SK-N-SH (cell line): ENCODE measurements at regions not wholly inside any gene's neighbourhood (a gene's known extent, or its start where the extent isn't known, plus 50 kb on each side); places are given as distances from the start of the nearest gene placed in this dataset.
A peak's percentile ranks its signal among the peaks of the same experiment; 100 is the strongest.
"Not testable (repeated sequence)": the region's sequence is repeated elsewhere in the genome, so short reads cannot be mapped to it uniquely, and the experiment has no call there.

Experiments
- CTCF ChIA-PET: fragments of 300-600, 350-600 bp; formaldehyde crosslinking; extraction: SDS; loops from one replicate; lab custom pipeline; 2021; lab: Yijun Ruan, JAX
- POLR2A ChIA-PET: fragments of 350-600 bp; sonication (Branson Sonifier 250); formaldehyde crosslinking; extraction: SDS; loops from one replicate; lab custom pipeline; 2020; ENCODE audit warnings: antibody characterized with exemption, inconsistent platforms; lab: Yijun Ruan, JAX
- DNase-seq: peaks from one replicate; pipeline ENCODE4 v3.0.0; 2012
- H2AFZ ChIP-seq: fragments of 200-600 bp; sonication (generic); 2 replicates; pipeline ENCODE4 v1.8.1; 2016; ENCODE audit warnings: antibody characterized with exemption, mild to moderate bottlenecking, low read depth
- H3F3A ChIP-seq: fragments of 200-600 bp; sonication (generic); replicated peaks from 2 replicates; pipeline ENCODE3; 2016; ENCODE audit warnings: antibody characterized with exemption, mild to moderate bottlenecking; ENCODE audit not compliant: insufficient read depth
- H3K27ac ChIP-seq, 2 experiments: fragments of 200-500 bp in 1 of 2; fragments of 200-600 bp in 1 of 2; sonication (Bioruptor generic) in 1 of 2; sonication (generic), shearing (Covaris generic) in 1 of 2; 2 replicates each; pipeline versions ENCODE4 v1.5.1 to v1.6.1; 2014 to 2016; ENCODE audit warnings: low read depth in 2 of 2, inconsistent platforms in 1 of 2, low read length in 1 of 2, mild to moderate bottlenecking in 1 of 2, mixed read lengths in 1 of 2
- H3K27me3 ChIP-seq: fragments of 200-600 bp; sonication (generic), shearing (Covaris generic); 2 replicates; pipeline ENCODE4 v1.6.1; 2016; ENCODE audit warnings: mixed run types; ENCODE audit not compliant: insufficient read depth
- H3K36me3 ChIP-seq, 2 experiments: fragments of 200-500 bp in 1 of 2; fragments of 200-600 bp in 1 of 2; sonication (Bioruptor generic) in 1 of 2; sonication (generic) in 1 of 2; replicated peaks in 1 of 2; 2 replicates each; pipeline versions ENCODE3 to v1.5.1; 2014 to 2016; ENCODE audit warnings: low read length in 1 of 2, mild to moderate bottlenecking in 1 of 2; ENCODE audit not compliant: insufficient read depth in 2 of 2, control insufficient read depth in 1 of 2
- H3K4me1 ChIP-seq, 2 experiments: fragments of 200-500 bp in 1 of 2; fragments of 200-600 bp in 1 of 2; sonication (Bioruptor generic) in 1 of 2; sonication (generic), shearing (Covaris generic) in 1 of 2; 2 replicates each; pipeline versions ENCODE4 v1.5.1 to v1.6.1; 2014 to 2016; ENCODE audit warnings: low read depth in 1 of 2, low read length in 1 of 2, mixed run types in 1 of 2; ENCODE audit not compliant: insufficient read depth in 2 of 2, control insufficient read depth in 1 of 2
- H3K4me2 ChIP-seq: fragments of 200-600 bp; sonication (generic), shearing (Covaris generic); 2 replicates; pipeline ENCODE4 v1.6.1; 2017; ENCODE audit warnings: mixed run types
- H3K4me3 ChIP-seq, 2 experiments: fragments of 200-500 bp in 1 of 2; fragments of 200-600 bp in 1 of 2; sonication (Bioruptor generic) in 1 of 2; sonication (generic), shearing (Covaris generic) in 1 of 2; 2 replicates each; pipeline versions ENCODE4 v1.5.1 to v1.8.1; 2014 to 2016; ENCODE audit warnings: low read depth in 2 of 2, inconsistent platforms in 1 of 2, low read length in 1 of 2, mild to moderate bottlenecking in 1 of 2, mixed read lengths in 1 of 2, moderate library complexity in 1 of 2
- H3K79me2 ChIP-seq: fragments of 200-600 bp; sonication (generic); 2 replicates; pipeline ENCODE4 v1.8.1; 2017; ENCODE audit warnings: mild to moderate bottlenecking; ENCODE audit not compliant: insufficient read depth
- H3K9ac ChIP-seq: fragments of 200-600 bp; sonication (generic); 2 replicates; pipeline ENCODE4 v1.6.1; 2017; ENCODE audit warnings: mixed run types
- H3K9me2 ChIP-seq: fragments of 200-600 bp; sonication (generic); 2 replicates; pipeline ENCODE4 v1.6.1; 2017; ENCODE audit warnings: mixed run types
- H3K9me3 ChIP-seq: fragments of 200-600 bp; sonication (generic); 2 replicates; pipeline ENCODE4 v1.6.1; 2017; ENCODE audit warnings: mixed run types, mild to moderate bottlenecking, moderate library complexity
- H4K20me1 ChIP-seq: fragments of 200-600 bp; sonication (generic); 2 replicates; pipeline ENCODE4 v1.6.1; 2017; ENCODE audit warnings: mild to moderate bottlenecking, mixed run types; ENCODE audit not compliant: insufficient read depth
- EZH2phosphoT487 ChIP-seq: fragments of 200-600 bp; sonication (generic); IDR thresholded peaks from 2 replicates; pipeline ENCODE4 v1.6.1; 2017; ENCODE audit warnings: low read depth, mixed run types, mild to moderate bottlenecking, antibody characterized with exemption, moderate library complexity, borderline replicate concordance
- FOXJ3 ChIP-seq: sonication (generic); formaldehyde crosslinking; IDR thresholded peaks from 2 replicates; pipeline ENCODE4 v1.5.1; 2020; ENCODE audit warnings: mild to moderate bottlenecking, missing genetic modification reagents
- FOXM1 ChIP-seq: IDR thresholded peaks from 2 replicates; pipeline ENCODE4 v1.4.0; 2012; ENCODE audit warnings: low read depth, mild to moderate bottlenecking
- NRF1 ChIP-seq: IDR thresholded peaks from 2 replicates; pipeline ENCODE4 v1.6.1; 2012; ENCODE audit warnings: low read depth, mild to moderate bottlenecking, low read length
- RAD21 ChIP-seq: IDR thresholded peaks from 2 replicates; pipeline ENCODE4 v1.6.1; 2012; ENCODE audit warnings: mild to moderate bottlenecking, low read length
- RCOR1 ChIP-seq: fragments of 150-350 bp; IDR thresholded peaks from 2 replicates; pipeline ENCODE4 v1.6.1; 2017; ENCODE audit warnings: antibody characterized with exemption, low read length
- RXRA ChIP-seq: IDR thresholded peaks from 2 replicates; pipeline ENCODE4 v1.4.0; 2012; ENCODE audit warnings: low read depth, mild to moderate bottlenecking, borderline replicate concordance
- TCF12 ChIP-seq: IDR thresholded peaks from 2 replicates; pipeline ENCODE4 v1.4.0; 2012
- TEAD4 ChIP-seq: IDR thresholded peaks from 2 replicates; pipeline ENCODE4 v1.4.0; 2012; ENCODE audit warnings: mild to moderate bottlenecking, borderline replicate concordance; ENCODE audit not compliant: insufficient read depth
- WGBS: methylation state at CpG from one replicate; pipeline ENCODE4 v1.1.6; 2017; ENCODE audit warnings: low lambda C conversion rate; 5-methylcytosine and 5-hydroxymethylcytosine counted together
- TF ChIP-seq, protein P1 (sequence below): fragments of 150-350 bp; IDR thresholded peaks from 2 replicates; pipeline ENCODE4 v1.6.1; 2017; ENCODE audit warnings: antibody characterized with exemption, low read length, low read depth, borderline replicate concordance
- TF ChIP-seq, protein P2 (sequence below): IDR thresholded peaks from 2 replicates; pipeline ENCODE4 v1.4.0; 2012; ENCODE audit warnings: low read depth, borderline replicate concordance
- TF ChIP-seq, protein P3 (sequence below): IDR thresholded peaks from 2 replicates; pipeline ENCODE4; 2012
- TF ChIP-seq, protein P4 (sequence below): fragments of 150-350 bp; IDR thresholded peaks from 2 replicates; pipeline ENCODE4 v1.6.1; 2016; ENCODE audit warnings: mild to moderate bottlenecking, low read depth, low read length

DNA sequence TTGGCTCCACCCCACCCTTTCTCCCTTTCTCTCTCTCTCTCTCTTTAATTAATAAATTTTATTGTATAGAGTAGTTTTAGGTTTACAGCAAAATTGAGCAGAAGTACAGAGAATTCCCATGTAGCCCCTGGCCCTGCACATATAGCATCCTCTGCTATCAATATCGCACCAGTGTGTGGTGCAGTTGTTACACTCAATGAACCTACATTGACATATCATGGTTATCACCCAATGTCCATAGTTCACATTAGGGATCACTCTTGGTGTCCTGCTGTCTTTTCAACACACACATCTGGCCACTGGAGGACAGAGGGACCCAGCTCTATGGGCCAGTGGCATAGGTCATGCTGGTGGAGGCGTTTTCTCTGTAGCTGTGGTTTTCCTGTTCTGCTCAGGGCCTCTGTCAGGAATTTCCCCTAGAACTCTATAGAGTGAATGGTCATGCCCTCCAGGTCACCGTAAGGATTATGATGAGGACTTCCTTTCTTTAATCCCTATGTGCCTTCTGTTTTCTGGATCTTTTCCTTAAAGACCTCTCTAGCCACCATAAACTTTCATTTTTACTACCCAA is 98.2 kb upstream of the NAV2 start:
- Histone ChIP-seq H3K9me3 (peaks cover 8% of the 10 kb centered on the region; the same call in 1 of the 2 replicates), H3K27me3 (no peaks in the 10 kb centered on the region), H3F3A (peaks cover 28% of the 10 kb centered on the region), H3K4me2 (no peak overlapping the region; the same call in 1 of the 2 replicates), H2AFZ (no peak overlapping the region), H3K9ac (no peak overlapping the region), H4K20me1 (peaks cover 47% of the 10 kb centered on the region), H3K36me3 (peaks cover 2 to 52% of the 10 kb centered on the region in 2 experiments), H3K4me1 (peaks cover 0 to 13% of the 10 kb centered on the region in 2 experiments; a peak in 2 of 4 replicates), H3K9me2 (no peaks in the 10 kb centered on the region), H3K4me3 (no peak overlapping the region), H3K79me2 (peaks cover 98% of the 10 kb centered on the region), H3K27ac (no peak overlapping the region; a peak in 1 of 4 replicates)
- TF ChIP-seq FOXJ3 (CRISPR knock-in tag) (no peak), RAD21 (peak; percentile 23; the same call in 1 of the 2 replicates)
- CTCF ChIA-PET = interaction anchor here (0.9 kb wide), 1 partner anchor 88 kb away, joined by 3 read pairs; no protein-coding TSS in a partner anchor
- WGBS = 88% methylated on average over 3 of the region's 3 CpGs
- no peak for DNase-seq
- POLR2A ChIA-PET = no interaction called here

DNA sequence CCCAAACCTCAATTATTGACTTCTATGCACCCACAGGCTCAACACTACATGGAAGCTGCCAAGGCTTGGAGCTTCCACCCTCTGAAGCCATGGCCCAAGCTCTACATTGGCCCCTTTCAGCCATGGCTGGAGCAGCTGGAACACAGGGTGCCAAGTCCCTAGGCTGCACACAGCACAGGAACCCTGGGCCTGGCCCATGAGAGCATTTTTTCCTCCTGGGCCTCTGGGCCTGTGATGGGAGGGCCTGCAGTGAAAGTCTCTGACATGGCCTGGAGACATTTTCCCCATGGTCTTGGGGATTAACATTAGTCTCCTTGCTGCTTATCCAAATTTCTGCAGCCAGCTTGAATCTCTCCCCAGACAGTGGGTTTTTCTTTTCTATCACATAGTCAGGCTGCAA is 100.6 kb upstream of the NAV2 start:
- DNase-seq, H3K9ac ChIP-seq, H2AFZ ChIP-seq, H3K9me2 ChIP-seq, H3K4me3 ChIP-seq, H3K4me2 ChIP-seq, CTCF ChIA-PET, H3K27me3 ChIP-seq, H3K27ac ChIP-seq, POLR2A ChIA-PET, H3K9me3 ChIP-seq: not testable (repeated sequence)
- peaks cover 0 to 25% of the 10 kb centered on the region in 2 experiments; a peak in 2 of 4 replicates for H3K4me1 ChIP-seq
- peaks cover 100% of the 10 kb centered on the region for H3K79me2 ChIP-seq
- peaks cover 8 to 59% of the 10 kb centered on the region in 2 experiments for H3K36me3 ChIP-seq
- H3F3A ChIP-seq = peaks cover 25% of the 10 kb centered on the region
- H4K20me1 ChIP-seq = peaks cover 59% of the 10 kb centered on the region

DNA sequence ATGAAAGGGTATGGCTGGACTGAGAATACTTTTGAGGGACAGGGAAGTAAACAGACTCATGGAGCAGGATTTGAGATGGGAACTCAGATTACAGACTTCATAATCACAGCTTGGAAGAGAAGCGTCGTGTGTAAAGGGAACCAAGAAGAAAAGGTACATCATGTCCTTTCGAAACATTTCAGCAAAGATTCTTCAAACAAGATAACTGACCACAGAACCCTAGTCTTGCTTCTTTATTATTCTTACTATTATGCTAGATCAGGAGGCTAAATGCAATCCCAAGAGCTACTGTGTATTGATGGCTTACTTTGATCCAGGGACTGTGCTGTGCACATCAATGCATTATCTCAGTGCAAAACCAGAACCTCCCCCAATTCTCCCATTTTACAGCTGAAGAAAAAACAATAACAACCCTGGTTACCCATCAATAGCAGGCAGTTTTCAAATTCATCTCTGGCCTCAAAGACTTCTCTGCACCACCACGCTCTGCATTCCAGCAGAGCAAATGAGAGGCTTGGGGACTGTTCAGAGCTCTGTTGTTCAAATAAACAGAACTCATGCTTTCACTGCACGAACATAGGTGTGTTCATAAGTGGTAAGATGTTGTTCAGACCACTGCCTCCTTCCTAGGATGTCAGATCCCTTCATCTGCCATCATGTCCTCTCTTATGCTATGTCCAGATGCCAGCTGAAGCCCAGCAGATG is 104.8 kb upstream of the NAV2 start:
- Histone ChIP-seq H3K79me2 (peaks cover 100% of the 10 kb centered on the region), H3K9me3 (peaks cover 8% of the 10 kb centered on the region; the same call in 1 of the 2 replicates), H3K4me2 (no peak overlapping the region), H3K4me3 (no peak overlapping the region), H3F3A (peaks cover 18% of the 10 kb centered on the region), H3K27me3 (no peaks in the 10 kb centered on the region), H3K9ac (no peak overlapping the region), H3K36me3 (peaks cover 8 to 63% of the 10 kb centered on the region in 2 experiments), H3K4me1 (peaks cover 0 to 15% of the 10 kb centered on the region in 2 experiments; a peak in 1 of 4 replicates), H3K9me2 (no peaks in the 10 kb centered on the region), H4K20me1 (peaks cover 62% of the 10 kb centered on the region), H2AFZ (no peak overlapping the region), H3K27ac (no peak overlapping the region)
- ChIA-PET CTCF (interaction anchor here (0.7 to 2.0 kb wide), 5 partner anchors 11 to 135 kb away, joined by 3 to 5 read pairs (median 3); no protein-coding TSS in a partner anchor), POLR2A (interaction anchor here (0.6 to 1.7 kb wide), 3 partner anchors 10 to 477 kb away, joined by 4 to 7 read pairs (median 6); no protein-coding TSS in a partner anchor)
- 80% methylated on average over 5 of the region's 5 CpGs for whole genome bisulfite sequencing
- no peak for DNase-seq
- TF ChIP-seq, protein P1, sequence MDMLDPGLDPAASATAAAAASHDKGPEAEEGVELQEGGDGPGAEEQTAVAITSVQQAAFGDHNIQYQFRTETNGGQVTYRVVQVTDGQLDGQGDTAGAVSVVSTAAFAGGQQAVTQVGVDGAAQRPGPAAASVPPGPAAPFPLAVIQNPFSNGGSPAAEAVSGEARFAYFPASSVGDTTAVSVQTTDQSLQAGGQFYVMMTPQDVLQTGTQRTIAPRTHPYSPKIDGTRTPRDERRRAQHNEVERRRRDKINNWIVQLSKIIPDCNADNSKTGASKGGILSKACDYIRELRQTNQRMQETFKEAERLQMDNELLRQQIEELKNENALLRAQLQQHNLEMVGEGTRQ = no peak
- TF ChIP-seq, protein P2, sequence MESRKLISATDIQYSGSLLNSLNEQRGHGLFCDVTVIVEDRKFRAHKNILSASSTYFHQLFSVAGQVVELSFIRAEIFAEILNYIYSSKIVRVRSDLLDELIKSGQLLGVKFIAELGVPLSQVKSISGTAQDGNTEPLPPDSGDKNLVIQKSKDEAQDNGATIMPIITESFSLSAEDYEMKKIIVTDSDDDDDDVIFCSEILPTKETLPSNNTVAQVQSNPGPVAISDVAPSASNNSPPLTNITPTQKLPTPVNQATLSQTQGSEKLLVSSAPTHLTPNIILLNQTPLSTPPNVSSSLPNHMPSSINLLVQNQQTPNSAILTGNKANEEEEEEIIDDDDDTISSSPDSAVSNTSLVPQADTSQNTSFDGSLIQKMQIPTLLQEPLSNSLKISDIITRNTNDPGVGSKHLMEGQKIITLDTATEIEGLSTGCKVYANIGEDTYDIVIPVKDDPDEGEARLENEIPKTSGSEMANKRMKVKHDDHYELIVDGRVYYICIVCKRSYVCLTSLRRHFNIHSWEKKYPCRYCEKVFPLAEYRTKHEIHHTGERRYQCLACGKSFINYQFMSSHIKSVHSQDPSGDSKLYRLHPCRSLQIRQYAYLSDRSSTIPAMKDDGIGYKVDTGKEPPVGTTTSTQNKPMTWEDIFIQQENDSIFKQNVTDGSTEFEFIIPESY = no peak
- TF ChIP-seq RXRA (no peak), TCF12 (no peak), EZH2phosphoT487 (no peak), NRF1 (no peak), FOXM1 (no peak), FOXJ3 (CRISPR knock-in tag) (no peak), RCOR1 (no peak), TEAD4 (no peak)
- TF ChIP-seq, protein P3, sequence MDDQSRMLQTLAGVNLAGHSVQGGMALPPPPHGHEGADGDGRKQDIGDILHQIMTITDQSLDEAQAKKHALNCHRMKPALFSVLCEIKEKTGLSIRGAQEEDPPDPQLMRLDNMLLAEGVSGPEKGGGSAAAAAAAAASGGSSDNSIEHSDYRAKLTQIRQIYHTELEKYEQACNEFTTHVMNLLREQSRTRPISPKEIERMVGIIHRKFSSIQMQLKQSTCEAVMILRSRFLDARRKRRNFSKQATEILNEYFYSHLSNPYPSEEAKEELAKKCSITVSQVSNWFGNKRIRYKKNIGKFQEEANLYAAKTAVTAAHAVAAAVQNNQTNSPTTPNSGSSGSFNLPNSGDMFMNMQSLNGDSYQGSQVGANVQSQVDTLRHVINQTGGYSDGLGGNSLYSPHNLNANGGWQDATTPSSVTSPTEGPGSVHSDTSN = no peak
- TF ChIP-seq, protein P4, sequence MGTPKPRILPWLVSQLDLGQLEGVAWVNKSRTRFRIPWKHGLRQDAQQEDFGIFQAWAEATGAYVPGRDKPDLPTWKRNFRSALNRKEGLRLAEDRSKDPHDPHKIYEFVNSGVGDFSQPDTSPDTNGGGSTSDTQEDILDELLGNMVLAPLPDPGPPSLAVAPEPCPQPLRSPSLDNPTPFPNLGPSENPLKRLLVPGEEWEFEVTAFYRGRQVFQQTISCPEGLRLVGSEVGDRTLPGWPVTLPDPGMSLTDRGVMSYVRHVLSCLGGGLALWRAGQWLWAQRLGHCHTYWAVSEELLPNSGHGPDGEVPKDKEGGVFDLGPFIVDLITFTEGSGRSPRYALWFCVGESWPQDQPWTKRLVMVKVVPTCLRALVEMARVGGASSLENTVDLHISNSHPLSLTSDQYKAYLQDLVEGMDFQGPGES = no peak
